ENCODE measurements at regions not wholly inside any gene's neighbourhood (a gene's known extent, or its start where the extent isn't known, plus 50 kb on each side); places are given as distances from the start of the nearest gene placed in this dataset.

- Histone ChIP-seq H3K9ac (ENCODE audit: extremely low read depth, insufficient read length, low read length) (no peak overlapping the region), H3K9me3 (ENCODE audit: control insufficient read depth, low read depth, low read length) (no peaks in the 10 kb centered on the region), H3K4me1 (ENCODE audit: insufficient read depth, low read length) (peaks cover 4% of the 10 kb centered on the region; the same call in 1 of the 2 replicates), H4K91ac (ENCODE audit: insufficient read length, low read depth, low read length) (no peak overlapping the region), H2BK5ac (ENCODE audit: insufficient read length, low read length) (no peak overlapping the region), H3K23ac (ENCODE audit: insufficient read length, low read depth, low read length) (no peak overlapping the region), H3K14ac (ENCODE audit: insufficient read depth, low read length) (no peak overlapping the region), H2AK5ac (ENCODE audit: insufficient read length, low read length) (no peak overlapping the region), H2BK120ac (ENCODE audit: low read depth, low read length, poor library complexity, severe bottlenecking) (no peak overlapping the region), H3T11ph (ENCODE audit: low read length) (no peak overlapping the region), H4K8ac (replicated peaks; ENCODE audit: insufficient read length, low read depth, low read length) (no peak overlapping the region), H3K4me2 (ENCODE audit: insufficient read depth, insufficient read length, low read length) (no peak overlapping the region), H2BK12ac (ENCODE audit: insufficient read length, low read depth, low read length) (no peak overlapping the region), H3K4ac (ENCODE audit: low read depth, low read length) (no peak overlapping the region), H3K79me2 (ENCODE audit: insufficient read depth, low read length) (no peaks in the 10 kb centered on the region), H2BK15ac (ENCODE audit: low read depth, low read length) (no peak overlapping the region), H3K18ac (ENCODE audit: insufficient read length, low read depth, low read length) (no peak overlapping the region), H4K20me1 (ENCODE audit: control insufficient read depth, insufficient read depth, insufficient read length) (no peaks in the 10 kb centered on the region), H2BK20ac (ENCODE audit: low read depth, low read length, poor library complexity, severe bottlenecking) (no peak overlapping the region), H3K79me1 (ENCODE audit: insufficient read depth, low read depth, low read length, poor library complexity, severe bottlenecking) (no peaks in the 10 kb centered on the region), H3K56ac (ENCODE audit: insufficient read length, low read depth, low read length) (no peak overlapping the region), H4K5ac (ENCODE audit: insufficient read length, low read depth, low read length) (no peak overlapping the region), H3K23me2 (ENCODE audit: insufficient read length, low read depth, low read length, poor library complexity, severe bottlenecking) (no peaks in the 10 kb centered on the region), H3K27ac (ENCODE audit: insufficient read length, low read depth, low read length) (no peak overlapping the region), H2AFZ (ENCODE audit: low read length) (no peak overlapping the region), H3K27me3 (ENCODE audit: insufficient read depth, low read length) (no peaks in the 10 kb centered on the region)
- no peak for TF ChIP-seq CTCF (conservative IDR thresholded peaks at IDR 0.05)
- Mint-ChIP-seq H3K27ac (no peak overlapping the region), H3K4me3 (no peak overlapping the region), H3K27me3 (ENCODE audit: low read depth) (no peaks in the 10 kb centered on the region), H3K9me3 (peaks cover 3 to 6% of the 10 kb centered on the region in 2 experiments; a peak in 3 of 5 replicates), H3K36me3 (ENCODE audit: insufficient read depth in 1 of 3, low read depth in 3 of 3) (no peaks in the 10 kb centered on the region; a peak in 1 of 7 replicates), H3K4me1 (peaks cover 27 to 28% of the 10 kb centered on the region in 2 experiments)
- no CpG with 5 or more reads among the region's 1 CpG for WGBS (ENCODE audit: extremely low coverage, insufficient read length, low lambda C conversion rate)
- DNase-seq, result no peak
Measured at GRCh38 chr13:64680739-64681138, 2549.4 kb downstream of the PCDH9 start.
